Mesenchymal stem cell (in vitro differentiated cells and primary cell): ENCODE measurements at regions not wholly inside any gene's neighbourhood (a gene's known extent, or its start where the extent isn't known, plus 50 kb on each side); places are given as distances from the start of the nearest gene placed in this dataset.

Source experiments
- DNase-seq: peaks from one replicate; pipeline ENCODE4 v3.0.0-alpha.2; 2013
- H2AFZ ChIP-seq: one replicate; pipeline ENCODE4 v1.6.1; 2013; ENCODE audit warnings: low read depth, mild to moderate bottlenecking, control low read depth, inconsistent platforms, low read length, moderate library complexity
- H2AK5ac ChIP-seq: 2 replicates; pipeline ENCODE4 v1.6.1; 2013; ENCODE audit warnings: low read length, moderate library complexity, mild to moderate bottlenecking, inconsistent platforms; ENCODE audit not compliant: severe bottlenecking
- H2BK120ac ChIP-seq: one replicate; pipeline ENCODE4 v1.6.1; 2013; ENCODE audit warnings: low read depth, mild to moderate bottlenecking, inconsistent platforms, low read length, moderate library complexity
- H2BK12ac ChIP-seq, 2 experiments: one replicate each; pipeline ENCODE4 v1.6.1; 2013; ENCODE audit warnings: inconsistent platforms in 2 of 2, low read length in 2 of 2, mild to moderate bottlenecking in 2 of 2, moderate library complexity in 2 of 2, control low read depth in 1 of 2
- H2BK15ac ChIP-seq: one replicate; pipeline ENCODE4 v1.6.1; 2013; ENCODE audit warnings: mild to moderate bottlenecking, low read depth, inconsistent platforms; ENCODE audit not compliant: poor library complexity, severe bottlenecking
- H2BK5ac ChIP-seq: 2 replicates; pipeline ENCODE4 v1.6.1; 2013; ENCODE audit warnings: low read depth, mild to moderate bottlenecking, low read length, control low read depth, inconsistent platforms; ENCODE audit not compliant: poor library complexity, severe bottlenecking
- H3K14ac ChIP-seq, 2 experiments: one replicate each; pipeline ENCODE4 v1.6.1; 2013; ENCODE audit warnings: inconsistent platforms in 2 of 2, low read length in 2 of 2, control low read depth in 1 of 2, mild to moderate bottlenecking in 1 of 2, moderate library complexity in 1 of 2
- H3K18ac ChIP-seq, 2 experiments: one replicate each; pipeline ENCODE4 v1.6.1; 2013; ENCODE audit warnings: inconsistent platforms in 2 of 2, low read length in 2 of 2, control low read depth in 1 of 2, low read depth in 1 of 2, mild to moderate bottlenecking in 1 of 2
- H3K23ac ChIP-seq, 2 experiments: one replicate each; pipeline ENCODE4 v1.6.1; 2013; ENCODE audit warnings: inconsistent platforms in 2 of 2, low read length in 2 of 2, mild to moderate bottlenecking in 2 of 2, moderate library complexity in 2 of 2, control low read depth in 1 of 2
- H3K27ac ChIP-seq: 2 replicates; pipeline ENCODE4 v1.5.1; 2013; ENCODE audit warnings: mild to moderate bottlenecking, moderate library complexity, low read length, control low read depth, inconsistent platforms; ENCODE audit not compliant: poor library complexity, severe bottlenecking
- H3K27me3 ChIP-seq, 2 experiments: 2 replicates each; pipeline versions ENCODE4 v1.6.1 to v1.7.0; 2013; ENCODE audit warnings: low read length in 2 of 2, mild to moderate bottlenecking in 2 of 2, moderate library complexity in 2 of 2, control low read depth in 1 of 2, inconsistent platforms in 1 of 2; ENCODE audit not compliant: control insufficient read depth in 1 of 2, insufficient read depth in 1 of 2
- H3K36me3 ChIP-seq, 2 experiments: 2 replicates each; pipeline versions ENCODE4 v1.6.1 to v1.7.0; 2013; ENCODE audit warnings: low read length in 2 of 2, control low read depth in 1 of 2, inconsistent platforms in 1 of 2, low read depth in 1 of 2, mild to moderate bottlenecking in 1 of 2; ENCODE audit not compliant: insufficient read depth in 2 of 2, control insufficient read depth in 1 of 2
- H3K4ac ChIP-seq, 2 experiments: one replicate each; pipeline ENCODE4 v1.6.1; 2013; ENCODE audit warnings: inconsistent platforms in 2 of 2, low read length in 2 of 2, mild to moderate bottlenecking in 2 of 2, moderate library complexity in 2 of 2, control low read depth in 1 of 2, low read depth in 1 of 2
- H3K4me1 ChIP-seq: 2 replicates; pipeline ENCODE4 v1.6.1; 2013; ENCODE audit warnings: low read depth, low read length, control low read depth; ENCODE audit not compliant: control insufficient read depth, insufficient read depth
- H3K4me2 ChIP-seq: 2 replicates; pipeline ENCODE4 v1.6.1; 2013; ENCODE audit warnings: low read length, mild to moderate bottlenecking, inconsistent platforms; ENCODE audit not compliant: poor library complexity, severe bottlenecking
- H3K4me3 ChIP-seq, 2 experiments: 2 replicates each; pipeline versions ENCODE4 v1.5.1 to v1.7.0; 2013; ENCODE audit warnings: low read length in 2 of 2, mild to moderate bottlenecking in 2 of 2, control low read depth in 1 of 2, low read depth in 1 of 2; ENCODE audit not compliant: insufficient read depth in 1 of 2
- H3K79me1 ChIP-seq: replicated peaks from 2 replicates; pipeline ENCODE4 v1.6.1; 2013; ENCODE audit warnings: mild to moderate bottlenecking, control low read depth, low read length, inconsistent platforms; ENCODE audit not compliant: poor library complexity, severe bottlenecking
- H3K9ac ChIP-seq: 2 replicates; pipeline ENCODE4 v1.7.0; 2013; ENCODE audit warnings: mild to moderate bottlenecking, low read length, moderate library complexity
- H3K9me3 ChIP-seq: 2 replicates; pipeline ENCODE4 v1.7.0; 2013; ENCODE audit warnings: mild to moderate bottlenecking, low read length; ENCODE audit not compliant: control insufficient read depth
- H4K8ac ChIP-seq: one replicate; pipeline ENCODE4 v1.6.1; 2013; ENCODE audit warnings: inconsistent platforms, mild to moderate bottlenecking, low read length, moderate library complexity
- H4K91ac ChIP-seq: one replicate; pipeline ENCODE4 v1.6.1; 2013; ENCODE audit warnings: mild to moderate bottlenecking, low read length, inconsistent platforms
- WGBS: methylation state at CpG from one replicate; pipeline ENCODE4 v1.1.7; 2013; ENCODE audit warnings: mixed read lengths; 5-methylcytosine and 5-hydroxymethylcytosine counted together

DNA sequence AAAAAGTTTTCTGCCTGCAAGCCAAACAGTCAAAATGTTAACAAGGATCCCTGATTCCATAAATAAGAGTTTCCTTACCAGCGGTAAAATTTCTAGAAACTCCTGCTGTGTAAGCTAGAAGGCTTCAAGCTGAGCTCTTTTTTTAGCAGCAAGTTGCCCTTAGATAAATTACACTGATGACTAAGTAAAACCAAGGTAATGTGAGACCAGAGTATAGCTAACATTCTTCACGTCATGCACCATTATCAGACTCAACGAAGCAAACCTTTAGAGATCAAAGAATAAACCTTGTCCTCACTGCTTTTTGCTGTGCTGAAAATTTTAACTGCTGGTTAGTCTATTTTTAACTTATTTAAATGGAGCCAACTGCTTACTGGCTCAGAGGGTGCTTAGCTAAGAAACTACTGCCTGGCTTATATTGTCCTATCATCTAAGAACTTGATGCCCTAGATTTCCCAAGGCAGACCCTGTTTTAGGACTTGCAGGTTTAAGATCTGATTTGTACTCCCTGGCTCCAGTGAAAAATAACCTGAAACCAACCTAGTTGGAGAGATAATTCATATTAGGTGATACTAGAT is 900.7 kb downstream of the JRKL start:
- Histone ChIP-seq H3K18ac (no peak overlapping the region), H3K4me1 (no peaks in the 10 kb centered on the region), H2BK12ac (no peak overlapping the region), H2BK5ac (no peak overlapping the region), H2AFZ (no peak overlapping the region), H2BK15ac (no peak overlapping the region), H2AK5ac (no peak overlapping the region), H2BK120ac (no peak overlapping the region), H3K23ac (no peak overlapping the region), H3K27ac (no peak overlapping the region), H3K14ac (no peak overlapping the region), H3K27me3 (no peaks in the 10 kb centered on the region), H4K8ac (no peak overlapping the region), H3K4ac (no peak overlapping the region), H3K9ac (no peak overlapping the region), H3K9me3 (peaks cover 15% of the 10 kb centered on the region), H3K4me3 (no peak overlapping the region), H4K91ac (no peak overlapping the region), H3K36me3 (no peaks in the 10 kb centered on the region), H3K4me2 (no peak overlapping the region), H3K79me1 (no peaks in the 10 kb centered on the region)
- DNase-seq = no peak
- no CpG with 5 or more reads among the region's 3 CpGs for WGBS

DNA sequence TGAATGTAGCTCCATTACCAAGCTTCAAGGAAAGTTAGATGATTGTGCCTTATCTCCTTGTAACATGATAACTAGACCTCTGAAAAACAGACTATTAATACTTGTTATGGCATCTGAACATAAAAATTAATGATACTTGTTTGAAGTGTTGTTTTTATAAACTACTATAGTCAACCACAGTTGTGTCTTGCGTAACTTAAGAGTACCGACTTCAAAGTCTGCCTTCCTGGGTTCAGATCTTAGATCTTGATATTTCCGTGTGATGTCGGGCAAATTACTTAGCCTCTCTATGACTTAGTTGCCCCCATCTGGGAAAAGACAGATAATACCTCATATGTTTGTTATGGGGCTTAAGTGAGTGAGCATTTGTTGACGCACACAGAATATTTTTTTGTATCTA is 906.5 kb downstream of the JRKL start:
- H3K4me1 ChIP-seq = no peaks in the 10 kb centered on the region
- H2BK12ac ChIP-seq = no peak overlapping the region
- no peak overlapping the region for H2BK15ac ChIP-seq
- no peak overlapping the region for H3K27ac ChIP-seq
- H4K8ac ChIP-seq = no peak overlapping the region
- no peak for DNase-seq
- H3K14ac ChIP-seq = no peak overlapping the region
- no peak overlapping the region for H2BK120ac ChIP-seq
- no peak overlapping the region for H3K4me2 ChIP-seq
- no peaks in the 10 kb centered on the region for H3K79me1 ChIP-seq
- no peaks in the 10 kb centered on the region for H3K27me3 ChIP-seq
- no peak overlapping the region for H2AFZ ChIP-seq
- H2AK5ac ChIP-seq = no peak overlapping the region
- H3K4me3 ChIP-seq = no peak overlapping the region
- no peak overlapping the region for H4K91ac ChIP-seq
- H2BK5ac ChIP-seq = no peak overlapping the region
- no peaks in the 10 kb centered on the region for H3K36me3 ChIP-seq
- no peak overlapping the region for H3K9ac ChIP-seq
- H3K9me3 ChIP-seq = peaks cover 3% of the 10 kb centered on the region
- H3K4ac ChIP-seq = no peak overlapping the region
- WGBS = 86% methylated on average over 4 of the region's 5 CpGs
- no peak overlapping the region for H3K23ac ChIP-seq
- H3K18ac ChIP-seq = no peak overlapping the region

- no peak overlapping the region for H3K27ac ChIP-seq
- H4K91ac ChIP-seq = no peak overlapping the region
- no peak overlapping the region for H2BK120ac ChIP-seq
These were observed 919.5 kb downstream of the JRKL start for GRCh38 chr11:97309291-97309690.

DNA sequence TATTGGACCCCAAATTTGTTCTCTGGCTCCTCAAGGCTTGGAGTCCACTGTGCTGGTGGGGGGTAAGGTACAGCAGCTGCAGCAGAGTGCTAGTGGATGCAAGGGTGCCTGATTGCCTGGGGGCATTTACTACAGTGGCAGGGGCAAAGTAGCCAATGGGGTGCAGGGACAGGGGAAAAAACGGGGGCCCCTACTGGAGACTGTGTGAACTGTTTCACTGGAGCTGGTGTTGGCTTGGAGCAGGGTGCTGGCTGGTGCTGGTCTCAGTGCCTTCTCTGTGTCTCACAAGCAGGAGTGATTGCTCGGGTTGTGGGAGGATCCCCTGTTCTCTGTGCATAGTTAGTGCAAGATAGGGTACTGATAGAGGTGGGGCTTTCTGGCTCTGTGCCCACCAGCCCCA is 935.9 kb downstream of the JRKL start:
- Histone ChIP-seq H3K4me1 (no peaks in the 10 kb centered on the region), H3K9me3 (peaks cover 7% of the 10 kb centered on the region), H3K4ac (no peak overlapping the region), H3K18ac (no peak overlapping the region), H2BK15ac (no peak overlapping the region), H3K79me1 (no peaks in the 10 kb centered on the region), H4K8ac (no peak overlapping the region), H2BK5ac (no peak overlapping the region), H2AFZ (no peak overlapping the region), H3K9ac (no peak overlapping the region), H3K36me3 (no peaks in the 10 kb centered on the region), H3K27ac (no peak overlapping the region), H3K4me3 (no peak overlapping the region), H2BK120ac (no peak overlapping the region), H3K27me3 (no peaks in the 10 kb centered on the region), H3K14ac (no peak overlapping the region), H2BK12ac (no peak overlapping the region), H3K4me2 (no peak overlapping the region), H4K91ac (no peak overlapping the region), H2AK5ac (no peak overlapping the region), H3K23ac (no peak overlapping the region)
- no peak for DNase-seq
- WGBS = 52% methylated on average over 2 of the region's 2 CpGs

More at GRCh38 chr11:97309291-97309690, 919.5 kb downstream of the JRKL start:
- H3K79me1 ChIP-seq = no peaks in the 10 kb centered on the region
- H4K8ac ChIP-seq = no peak overlapping the region
- no peak overlapping the region for H2BK5ac ChIP-seq
- no peaks in the 10 kb centered on the region for H3K4me1 ChIP-seq
- H3K27me3 ChIP-seq = no peaks in the 10 kb centered on the region
- no peak overlapping the region for H3K4me3 ChIP-seq
- no peak overlapping the region for H2AFZ ChIP-seq
- H3K18ac ChIP-seq = no peak overlapping the region
- no peak overlapping the region for H3K23ac ChIP-seq
- H3K4ac ChIP-seq = no peak overlapping the region
- no peak overlapping the region for H3K14ac ChIP-seq
- H2AK5ac ChIP-seq = no peak overlapping the region
- no peak for DNase-seq
- WGBS = 75% methylated on average over 2 of the region's 2 CpGs
- no peak overlapping the region for H2BK12ac ChIP-seq
- no peak overlapping the region for H3K4me2 ChIP-seq
- peaks cover 4% of the 10 kb centered on the region for H3K9me3 ChIP-seq
- no peaks in the 10 kb centered on the region for H3K36me3 ChIP-seq
- no peak overlapping the region for H3K9ac ChIP-seq
- H2BK15ac ChIP-seq = no peak overlapping the region
